Activated CD8-positive, alpha-beta memory T cell treated with anti-CD3 and anti-CD28 coated beads for 1 hour (primary cell): ENCODE measurements at regions not wholly inside any gene's neighbourhood (a gene's known extent, or its start where the extent isn't known, plus 50 kb on each side); places are given as distances from the start of the nearest gene placed in this dataset.

ENCODE experiments used
- DNase-seq, 2 donors: peaks; one replicate each; pipeline ENCODE4 v3.0.0-alpha.2; 2020; ENCODE audit warnings: low read depth in 1 of 2; ENCODE audit errors: extremely low read depth in 1 of 2

DNA sequence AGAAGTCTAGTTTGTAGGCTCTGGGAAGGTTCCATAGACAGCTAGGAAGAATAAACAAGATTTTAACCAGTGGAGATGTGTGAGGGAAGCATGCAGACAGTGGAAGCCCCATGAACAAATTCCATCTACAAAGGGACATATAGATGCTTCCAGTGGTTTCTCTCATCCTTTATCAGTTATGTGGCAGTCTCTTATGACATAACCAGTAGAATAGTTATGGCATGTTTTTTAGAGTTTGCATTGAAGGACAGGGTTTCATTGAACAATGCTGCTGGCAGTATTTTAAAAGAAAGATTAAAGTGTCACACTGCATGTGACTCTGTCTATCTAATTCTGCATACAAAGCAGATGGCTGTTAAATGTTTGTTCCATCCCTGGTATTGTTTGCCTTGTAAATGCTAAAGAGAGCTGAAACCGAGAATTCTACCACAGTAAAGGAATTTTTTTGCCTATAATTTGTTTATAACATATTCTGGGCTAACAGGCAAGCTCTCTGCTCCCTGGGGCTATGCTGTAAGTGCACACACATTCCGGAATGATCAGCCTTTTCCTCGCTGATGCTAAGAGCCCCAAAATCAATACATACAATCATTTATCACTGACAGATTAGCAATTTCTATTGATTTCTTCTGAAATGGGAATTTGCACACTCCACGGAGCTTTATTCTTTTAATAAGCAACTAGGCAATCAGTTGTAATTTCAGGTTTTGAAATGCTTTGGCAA is 76.8 kb upstream of the PELI1 start:
- no peak for DNase-seq

DNA sequence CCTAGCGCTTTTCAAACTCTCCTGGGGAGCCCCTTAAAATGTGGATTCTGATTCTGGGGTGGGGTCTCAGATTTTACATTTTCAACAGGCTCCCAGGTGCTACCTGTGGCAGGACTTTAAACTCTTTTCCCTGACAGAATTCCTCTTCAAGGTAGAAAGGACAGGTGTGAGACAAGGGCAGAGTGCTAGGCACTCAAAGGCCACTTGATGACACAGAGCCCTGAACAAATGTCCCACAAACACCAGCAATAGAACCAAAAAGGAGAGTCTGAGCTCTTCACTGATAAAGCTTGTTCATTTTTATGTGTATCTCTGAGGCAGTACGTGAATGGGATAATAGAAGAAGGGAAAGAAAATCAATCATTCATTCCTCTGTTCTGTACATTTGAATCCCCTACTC is 77.7 kb upstream of the PELI1 start:
- no peak for DNase-seq

DNA sequence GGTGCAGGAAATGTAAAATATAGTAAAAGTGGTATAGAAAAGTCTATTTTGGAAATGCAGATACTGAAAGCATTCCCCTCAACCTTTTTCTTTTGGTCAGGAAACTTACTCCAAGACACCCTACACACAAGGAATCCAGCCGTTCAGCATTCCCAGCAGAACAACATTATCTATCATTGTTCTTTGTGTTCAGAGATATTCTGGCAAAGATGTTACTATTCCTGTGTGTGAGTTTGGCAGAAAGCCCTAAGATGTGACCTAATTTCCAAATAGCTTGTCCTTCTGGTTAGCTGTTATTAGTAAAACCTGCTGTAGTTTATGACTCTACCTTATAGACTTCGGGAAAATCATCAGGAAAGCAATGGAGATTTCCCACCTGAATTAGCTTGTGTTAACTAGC is 78.1 kb upstream of the PELI1 start:
- no peak for DNase-seq

DNA sequence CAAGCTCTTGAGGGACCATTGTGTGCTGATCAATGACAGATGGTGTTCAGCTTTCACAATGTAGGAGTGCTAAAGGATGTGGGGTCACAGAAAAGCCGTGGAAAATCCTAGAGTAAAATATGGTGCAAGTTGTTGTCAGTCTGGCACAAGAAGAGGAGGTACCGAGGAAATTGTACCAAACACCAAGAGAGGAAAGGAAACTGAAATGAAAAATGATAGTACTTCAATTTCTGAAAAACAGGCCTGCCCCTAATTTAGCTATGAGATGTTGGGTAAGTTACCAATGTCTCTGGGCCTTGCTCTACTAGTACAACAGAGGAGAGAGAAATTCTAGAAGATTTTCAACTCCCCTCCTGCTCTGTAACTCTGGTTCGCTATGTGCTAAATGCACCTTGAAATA is 78.8 kb upstream of the PELI1 start:
- no peak for DNase-seq

DNA sequence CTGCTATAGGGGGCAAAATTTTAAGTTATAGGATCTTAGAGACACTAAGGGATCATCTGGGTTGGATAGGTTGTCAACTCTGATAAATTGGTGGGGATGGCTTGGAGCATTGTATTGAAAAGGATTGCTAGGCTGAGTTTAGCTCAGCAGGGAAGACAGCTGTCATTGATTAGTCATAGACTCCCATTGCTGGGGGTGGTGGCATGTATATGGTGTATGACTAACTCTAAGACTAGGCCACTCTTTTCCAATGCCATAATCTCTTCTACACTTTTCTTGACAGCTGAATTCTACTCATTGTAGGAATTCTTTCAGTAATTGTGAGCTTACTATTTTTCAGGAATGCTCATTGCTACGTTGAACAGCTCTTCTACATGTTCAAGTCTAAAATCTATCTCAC is 81.3 kb upstream of the PELI1 start:
- no peak for DNase-seq

DNA sequence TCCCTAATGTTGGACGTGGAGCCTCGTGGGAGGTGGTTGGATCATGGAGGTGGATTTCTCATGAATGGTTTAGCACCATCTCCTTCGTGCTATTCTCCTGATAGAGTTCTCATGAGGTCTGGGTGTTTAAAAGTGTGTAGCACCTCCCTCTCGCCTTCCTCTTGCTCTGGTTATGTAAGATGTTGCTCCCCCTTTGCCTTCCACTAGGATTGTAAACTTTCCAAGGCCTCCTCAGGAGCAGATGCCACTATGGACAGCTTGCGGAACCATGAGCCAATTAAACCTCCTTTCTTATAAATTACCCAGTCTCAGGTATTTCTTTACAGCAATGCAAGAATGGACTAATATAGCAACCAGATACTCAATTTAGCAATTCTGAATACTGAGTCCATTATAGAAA is 82.4 kb upstream of the PELI1 start:
- no peak for DNase-seq

DNA sequence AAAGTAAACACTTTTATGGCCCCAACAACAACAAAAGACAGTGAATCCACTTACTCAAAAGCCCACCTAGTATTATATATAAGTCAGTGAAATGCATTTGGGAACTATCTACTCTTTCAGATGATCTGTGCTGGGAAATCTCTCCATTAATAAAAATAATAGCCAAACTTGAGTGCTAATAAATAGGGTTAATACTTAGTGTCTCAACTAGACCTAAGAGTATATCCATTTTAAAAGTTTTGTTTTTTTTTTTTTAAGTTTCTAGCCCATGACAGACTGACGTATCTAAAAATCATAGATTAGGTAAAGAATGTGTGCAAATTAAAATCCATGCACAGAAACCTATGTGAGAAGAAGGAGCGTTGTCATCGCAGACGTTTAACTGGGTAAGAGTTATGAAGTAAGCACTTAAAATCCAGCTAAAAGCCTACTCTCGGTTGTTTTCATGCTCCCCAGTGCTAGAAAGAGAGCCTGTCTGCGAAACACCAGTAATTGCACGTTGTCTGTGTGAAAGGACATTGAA is 83.4 kb upstream of the PELI1 start:
- DNase-seq: no peak

DNA sequence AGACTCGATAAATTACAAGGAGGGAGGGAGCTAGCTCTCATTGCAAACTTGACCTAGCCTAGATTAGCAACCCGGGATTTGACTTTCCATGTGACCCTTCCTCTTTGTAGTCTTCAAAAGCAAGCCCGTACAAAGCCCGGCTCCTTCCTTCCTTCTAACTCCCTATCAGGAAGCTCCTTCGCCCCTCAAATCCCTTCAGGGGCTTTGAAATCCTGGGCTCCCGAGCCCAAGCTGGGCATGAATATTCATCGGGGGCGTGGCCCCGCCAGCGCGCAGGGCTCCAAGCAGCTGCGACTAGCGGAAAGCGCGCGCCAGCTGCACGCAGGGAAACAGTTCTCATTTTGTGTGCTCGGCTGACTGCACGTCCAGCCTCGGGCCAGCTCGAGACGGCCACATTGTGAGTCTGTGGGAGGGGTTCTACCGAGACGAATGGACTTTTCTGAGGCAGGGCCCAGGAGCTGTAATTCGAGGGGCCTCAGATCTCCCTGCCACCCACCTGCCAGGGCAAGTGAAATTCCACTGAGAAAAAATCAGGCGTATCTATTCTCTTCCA is 84.0 kb upstream of the PELI1 start:
- peak in 1 of 2 donors; percentile 31 for DNase-seq

DNA sequence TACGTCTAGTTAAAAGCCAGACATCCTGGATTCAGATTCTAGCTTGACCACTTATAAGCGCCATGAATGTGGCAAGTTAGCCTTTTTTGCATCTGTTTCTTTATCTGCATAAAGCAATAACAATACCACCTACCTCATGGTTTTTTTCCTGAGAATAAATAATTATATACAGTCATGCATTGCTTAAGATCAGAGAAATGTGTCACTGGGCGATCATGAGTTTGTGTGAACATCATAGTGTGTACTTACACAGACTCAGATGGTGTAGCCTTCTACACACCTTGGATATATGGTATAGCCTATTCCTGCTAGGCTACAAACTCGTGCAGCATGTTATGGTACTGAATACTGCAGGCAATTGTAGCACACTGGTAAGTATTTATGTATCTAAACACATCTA is 84.7 kb upstream of the PELI1 start:
- no peak for DNase-seq

DNA sequence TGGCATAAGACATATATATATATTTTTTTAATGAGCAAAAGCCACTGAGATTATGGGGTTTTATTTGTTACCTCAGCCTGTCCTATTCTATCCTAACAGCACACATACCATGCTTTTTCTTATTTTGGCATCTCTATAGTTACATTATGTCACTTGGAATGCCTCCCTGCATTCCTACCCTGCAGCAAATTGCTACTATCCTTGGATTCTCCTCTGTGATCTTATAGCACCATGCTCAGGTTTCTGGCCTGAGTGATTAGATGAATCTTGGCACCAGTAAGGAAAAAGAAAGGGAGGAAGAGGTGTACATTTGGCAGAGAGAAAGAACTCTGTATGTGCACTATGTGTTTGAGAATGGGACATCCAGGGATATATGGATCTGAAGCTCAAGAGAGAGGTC is 86.3 kb upstream of the PELI1 start:
- no peak for DNase-seq

DNA sequence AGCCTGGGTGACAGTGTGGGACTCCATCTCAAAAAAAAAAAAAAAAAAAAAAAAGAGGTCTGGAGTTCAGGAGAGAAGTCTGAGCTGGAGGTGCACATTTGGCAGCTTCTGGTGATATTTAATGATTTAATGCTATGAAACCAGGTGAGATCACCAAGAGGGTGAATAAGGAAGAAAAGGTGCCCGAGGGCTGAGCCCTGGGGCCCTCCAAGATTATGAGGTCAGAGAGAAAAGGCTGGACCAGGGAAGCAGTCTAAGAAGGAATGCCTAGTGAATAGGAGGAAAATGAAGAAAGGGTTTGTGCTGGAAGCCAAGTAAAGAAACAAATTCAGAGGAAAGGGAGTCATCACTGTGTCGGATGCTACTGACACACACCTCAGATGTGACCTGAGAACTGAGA is 88.0 kb upstream of the PELI1 start:
- no peak for DNase-seq

DNA sequence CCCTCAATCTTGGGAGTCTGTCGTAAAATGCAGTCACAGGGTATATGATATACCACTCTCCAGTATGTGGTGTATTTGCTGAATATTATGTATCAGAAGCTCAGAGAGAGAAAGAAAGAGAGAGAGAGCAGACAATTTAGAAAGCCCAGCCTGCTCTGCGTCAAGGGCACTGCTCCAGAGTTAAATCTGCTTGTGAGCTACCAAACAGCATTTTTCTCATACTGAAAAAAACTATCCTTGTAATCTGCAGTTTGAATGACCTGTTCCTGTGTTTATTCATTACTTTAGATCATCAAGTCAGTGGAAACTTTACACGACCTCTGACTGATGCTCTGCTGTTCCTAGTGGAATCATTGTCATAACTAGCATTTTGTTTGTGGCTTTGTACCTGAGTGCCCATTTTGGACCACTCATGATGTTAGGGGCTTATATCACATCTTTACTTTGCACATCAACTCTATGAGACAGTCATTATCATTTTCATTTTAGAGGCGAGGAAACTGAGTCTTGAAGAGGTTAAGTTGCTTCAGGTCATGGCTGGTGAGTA is 89.2 kb upstream of the PELI1 start:
- DNase-seq: no peak

DNA sequence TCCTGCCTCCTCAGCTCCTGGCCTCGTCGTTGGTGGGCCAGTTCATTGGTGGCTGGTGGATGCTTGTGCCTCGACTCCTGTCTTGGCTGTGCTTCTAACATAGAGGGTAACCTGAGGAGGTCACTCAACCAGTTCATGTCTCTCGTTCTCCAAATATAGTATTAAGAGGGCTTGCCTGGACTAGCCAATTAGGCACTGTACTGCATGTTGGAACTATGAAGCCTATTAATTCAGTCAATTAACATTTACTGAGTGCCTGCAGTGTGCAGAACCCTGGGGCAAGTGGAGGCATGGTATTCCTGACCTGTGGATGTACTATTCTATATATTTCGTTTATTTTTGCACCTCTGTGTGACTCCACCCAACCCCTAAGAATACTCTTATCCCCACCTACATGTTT is 89.9 kb upstream of the PELI1 start:
- no peak for DNase-seq

DNA sequence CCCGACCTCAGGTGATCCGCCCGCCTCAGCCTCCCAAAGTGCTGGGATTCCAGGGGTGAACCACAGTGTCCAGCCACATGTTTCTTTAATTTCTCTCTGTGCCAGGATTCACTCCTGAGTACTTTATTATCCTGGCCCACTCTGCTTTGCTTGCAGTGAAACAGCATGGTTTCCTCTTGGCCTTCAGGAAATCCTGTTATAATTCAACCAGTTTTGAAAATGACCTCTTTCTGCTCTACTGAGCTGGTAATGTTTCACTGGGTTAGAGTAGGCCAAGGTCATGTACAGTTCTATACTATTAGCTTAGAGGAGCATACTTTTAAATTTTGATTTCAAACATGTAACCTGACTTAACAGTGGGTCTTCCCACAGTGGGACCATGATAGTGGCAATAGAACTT is 90.6 kb upstream of the PELI1 start:
- no peak for DNase-seq

DNA sequence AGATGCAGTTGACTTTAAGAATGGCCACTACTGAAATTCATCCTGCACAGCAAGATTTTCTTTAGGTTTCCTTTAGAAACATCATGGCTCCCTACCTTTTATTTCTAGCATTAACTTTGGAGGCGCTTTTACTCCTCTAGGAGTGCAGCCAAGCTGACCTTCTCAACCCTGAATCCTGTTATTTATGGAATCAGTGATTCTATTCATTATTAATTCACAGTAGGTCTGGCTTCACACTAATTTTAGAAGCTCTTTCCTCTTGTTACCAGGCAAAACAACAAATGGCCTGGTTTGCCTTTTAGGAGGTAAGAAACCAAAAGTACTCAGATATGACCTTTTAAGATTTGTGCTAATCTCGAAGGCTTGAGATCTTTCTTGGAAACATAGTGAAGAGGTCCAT is 93.0 kb upstream of the PELI1 start:
- no peak for DNase-seq

DNA sequence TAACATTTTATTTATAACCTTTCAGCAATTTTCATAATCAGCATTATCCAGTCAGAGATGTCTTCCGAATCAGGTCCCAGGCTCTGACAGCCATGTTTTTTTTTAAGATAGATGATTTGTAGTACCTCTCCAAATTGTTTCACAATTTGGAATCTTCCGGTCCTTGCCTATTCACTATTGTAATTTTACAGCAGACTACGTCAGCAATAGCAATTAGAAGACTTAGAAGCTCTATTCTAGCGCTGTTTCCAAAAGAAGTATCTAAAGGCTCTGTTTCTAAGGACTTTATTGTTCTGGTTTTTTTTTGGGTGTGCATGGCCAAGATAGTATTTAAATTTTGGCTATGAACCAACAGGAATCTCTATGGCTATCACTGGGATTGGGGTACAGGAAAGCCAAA is 94.6 kb upstream of the PELI1 start:
- no peak for DNase-seq

DNA sequence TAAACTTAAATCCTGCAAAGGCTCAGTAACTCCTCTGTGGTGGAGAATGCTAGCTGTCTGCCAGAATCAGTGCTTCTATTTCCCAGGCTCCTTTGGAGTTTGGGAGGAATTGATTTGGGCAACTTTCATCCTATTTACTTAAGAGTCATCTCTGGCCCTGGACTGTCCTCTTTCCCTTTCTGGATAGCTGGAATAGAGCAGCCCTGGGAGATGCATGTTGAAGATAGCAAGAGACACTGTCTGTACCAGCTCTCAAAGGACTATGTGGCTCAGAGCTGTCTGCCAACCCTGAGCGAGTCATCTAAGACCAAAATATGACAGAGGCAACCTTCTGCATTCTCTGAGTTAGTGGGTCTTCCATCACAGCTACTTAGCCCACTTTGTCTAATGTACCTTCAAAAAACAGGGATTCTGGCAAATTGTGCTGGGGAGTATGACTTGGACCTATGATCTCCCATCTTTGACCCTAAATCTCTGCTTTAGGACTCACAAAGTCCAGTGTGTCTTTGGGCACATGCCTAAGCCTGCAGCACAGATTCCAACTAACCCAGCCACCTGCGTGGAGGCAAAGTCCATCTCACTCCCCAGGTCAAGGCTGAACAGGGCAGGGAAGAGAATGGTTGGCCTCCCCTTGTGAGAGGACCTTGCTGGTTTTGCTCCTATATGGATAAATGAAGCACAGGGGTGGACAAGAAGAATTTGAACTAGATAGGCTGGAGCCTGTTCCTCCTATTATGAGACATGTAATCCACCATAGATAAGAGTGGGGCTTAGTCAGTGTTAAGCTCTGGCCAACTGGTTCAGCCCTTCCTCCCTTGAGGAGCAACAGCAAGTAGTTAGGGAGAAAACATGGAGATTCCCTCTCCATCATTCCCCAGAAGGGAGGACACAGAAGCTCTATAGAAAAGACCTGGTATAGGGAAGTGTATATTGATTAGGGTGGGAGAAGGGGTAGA is 99.1 kb upstream of the PELI1 start:
- DNase-seq: no peak

DNA sequence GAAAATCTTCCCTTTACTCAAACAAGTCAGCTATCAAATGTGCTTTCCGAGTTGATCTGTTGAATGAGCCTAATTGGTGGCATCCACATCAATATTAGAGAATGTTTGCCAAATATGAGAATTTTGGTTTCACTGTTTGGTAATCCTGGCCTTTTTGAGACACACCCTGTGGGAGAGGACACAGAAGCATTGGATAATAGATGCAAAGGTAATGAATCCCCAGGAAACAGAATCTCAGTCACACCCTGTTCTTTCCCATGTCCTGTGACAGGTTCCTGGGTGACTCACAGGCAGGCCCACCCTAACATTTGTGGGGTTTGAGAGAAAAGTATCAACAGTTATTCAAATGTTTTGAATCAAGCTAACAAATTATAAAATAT is 99.8 kb upstream of the PELI1 start:
- DNase-seq: no peak

DNA sequence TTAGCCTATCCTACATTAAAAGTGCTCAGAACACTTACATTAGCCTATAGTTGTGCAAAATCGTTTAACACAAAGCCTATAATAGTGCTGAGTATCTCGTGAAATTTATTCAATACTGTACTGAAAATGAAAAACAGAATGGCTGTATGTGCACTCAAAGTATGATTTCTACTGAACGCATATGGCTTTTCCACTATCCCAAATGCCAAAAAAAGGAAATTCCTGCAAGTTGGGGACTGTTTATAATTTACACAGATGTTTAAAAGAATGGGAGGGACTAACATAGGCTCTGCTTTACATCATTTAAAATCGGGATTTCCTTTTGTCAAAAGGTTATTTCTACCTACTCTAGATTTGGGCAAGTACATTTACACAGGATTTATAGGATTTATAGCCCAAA is 101.4 kb upstream of the PELI1 start:
- DNase-seq: no peak

DNA sequence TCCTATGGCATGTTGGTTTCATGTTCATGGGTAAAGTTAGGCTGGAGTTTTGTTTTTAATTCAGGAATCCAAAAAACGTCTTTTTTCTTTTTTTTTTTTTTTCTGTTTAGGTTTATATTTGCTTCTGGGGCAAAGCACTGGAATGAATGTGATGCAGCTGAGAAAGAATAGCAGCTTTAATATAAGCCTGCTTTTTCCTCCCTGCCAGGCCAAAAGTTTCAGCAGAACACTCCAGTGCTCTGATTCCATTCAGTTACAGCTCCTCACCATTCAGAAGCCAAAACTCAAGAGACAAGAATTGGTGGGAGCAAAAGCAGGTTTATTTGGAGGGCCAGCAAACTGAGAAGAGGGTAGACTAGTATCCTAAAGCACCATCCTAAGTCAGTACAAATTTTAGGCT is 102.7 kb upstream of the PELI1 start:
- DNase-seq: no peak

DNA sequence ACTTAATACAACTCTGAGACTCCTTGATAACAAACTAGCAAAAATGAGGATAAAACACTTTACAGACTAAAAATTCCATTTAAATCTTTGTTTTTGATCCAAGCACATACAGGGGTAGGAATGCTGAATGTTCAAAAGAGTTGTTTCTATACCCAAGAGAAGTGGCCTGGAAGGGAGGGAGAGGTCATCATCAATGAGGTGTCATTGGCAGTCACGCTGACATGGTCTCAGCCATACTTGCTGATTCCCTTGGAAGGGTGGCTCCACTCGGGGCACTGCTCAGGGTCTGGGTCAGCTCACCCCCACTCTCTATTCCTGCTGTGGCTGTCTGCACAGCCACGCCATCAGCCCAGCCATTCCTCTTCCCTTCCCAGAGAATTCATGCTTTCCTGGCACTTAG is 105.2 kb upstream of the PELI1 start:
- no peak for DNase-seq

DNA sequence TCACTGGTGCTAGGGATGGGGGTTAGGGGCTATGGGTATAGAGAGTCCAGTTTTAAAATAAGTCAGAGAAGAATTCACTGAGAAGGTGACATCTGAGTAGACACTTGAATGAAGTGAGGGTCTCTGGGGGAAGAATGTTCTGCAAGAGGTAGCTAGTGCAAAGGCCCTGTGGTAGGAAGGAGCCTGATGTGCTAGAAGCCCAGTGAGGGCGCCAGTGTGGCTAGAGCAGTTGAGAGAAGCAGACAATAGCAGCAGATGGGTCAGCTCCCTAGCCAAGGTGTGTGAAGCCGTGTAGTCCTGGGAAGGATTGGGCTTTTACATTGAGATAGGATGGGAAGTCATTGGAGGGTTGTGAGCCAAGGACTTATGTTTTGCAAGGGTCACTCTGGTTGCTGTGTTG is 105.8 kb upstream of the PELI1 start:
- no peak for DNase-seq
